ENCODE measurements at regions not wholly inside any gene's neighbourhood (a gene's known extent, or its start where the extent isn't known, plus 50 kb on each side); places are given as distances from the start of the nearest gene placed in this dataset.
"Not testable (repeated sequence)": the region's sequence is repeated elsewhere in the genome, so short reads cannot be mapped to it uniquely, and the experiment has no call there.

GRCh38 chr5:158264264-158264663 is 405.3 kb upstream of the CLINT1 start:
- DNase-seq (ENCODE audit: low read depth) = no peak

- no peak for DNase-seq (ENCODE audit: low read depth)
Observed at GRCh38 chr5:158261674-158262367, 402.9 kb upstream of the CLINT1 start.

GRCh38 chr5:158256096-158256495 is 397.2 kb upstream of the CLINT1 start:
- no peak for DNase-seq (ENCODE audit: low read depth)

- no peak for DNase-seq (ENCODE audit: low read depth)
Observed at GRCh38 chr5:158255609-158256008, 396.7 kb upstream of the CLINT1 start.

GRCh38 chr5:158246661-158247060 is 387.7 kb upstream of the CLINT1 start:
- DNase-seq (ENCODE audit: low read depth) = no peak

GRCh38 chr5:158245513-158245912 is 386.6 kb upstream of the CLINT1 start:
- no peak for DNase-seq (ENCODE audit: low read depth)

- no peak for DNase-seq (ENCODE audit: low read depth)
Observed at GRCh38 chr5:158244882-158245281, 385.9 kb upstream of the CLINT1 start.

- DNase-seq (ENCODE audit: low read depth) = peak; percentile 45
Observed at GRCh38 chr5:158236511-158237335, 377.8 kb upstream of the CLINT1 start.

GRCh38 chr5:158235159-158235547 is 376.2 kb upstream of the CLINT1 start:
- no peak for DNase-seq (ENCODE audit: low read depth)

GRCh38 chr5:158234323-158235158 is 375.6 kb upstream of the CLINT1 start:
- DNase-seq (ENCODE audit: low read depth) = peak; percentile 19

GRCh38 chr5:158233735-158234322 is 374.9 kb upstream of the CLINT1 start:
- DNase-seq (ENCODE audit: low read depth) = no peak

- DNase-seq (ENCODE audit: low read depth) = not testable (repeated sequence)
Observed at GRCh38 chr5:158227314-158227713, 368.4 kb upstream of the CLINT1 start.

GRCh38 chr5:158226496-158226895 is 367.6 kb upstream of the CLINT1 start:
- DNase-seq (ENCODE audit: low read depth) = no peak

- no peak for DNase-seq (ENCODE audit: low read depth)
Observed at GRCh38 chr5:158224253-158224652, 365.3 kb upstream of the CLINT1 start.

GRCh38 chr5:158223054-158223600 is 364.2 kb upstream of the CLINT1 start:
- DNase-seq (ENCODE audit: low read depth) = no peak

GRCh38 chr5:158212917-158213316 is 354.0 kb upstream of the CLINT1 start:
- DNase-seq (ENCODE audit: low read depth) = no peak

GRCh38 chr5:158212237-158212636 is 353.3 kb upstream of the CLINT1 start:
- no peak for DNase-seq (ENCODE audit: low read depth)

GRCh38 chr5:158209219-158209908 is 350.4 kb upstream of the CLINT1 start:
- DNase-seq (ENCODE audit: low read depth) = no peak

GRCh38 chr5:158207733-158208132 is 348.8 kb upstream of the CLINT1 start:
- no peak for DNase-seq (ENCODE audit: low read depth)

GRCh38 chr5:158205992-158206391 is 347.0 kb upstream of the CLINT1 start:
- DNase-seq (ENCODE audit: low read depth) = no peak

- DNase-seq (ENCODE audit: low read depth) = no peak
Observed at GRCh38 chr5:158203261-158203660, 344.3 kb upstream of the CLINT1 start.
